K562 (cell line): ENCODE measurements at regions not wholly inside any gene's neighbourhood (a gene's known extent, or its start where the extent isn't known, plus 50 kb on each side); places are given as distances from the start of the nearest gene placed in this dataset.
"Not testable (repeated sequence)": the region's sequence is repeated elsewhere in the genome, so short reads cannot be mapped to it uniquely, and the experiment has no call there.

ENCODE experiments used
- ATAC-seq: fragments of 200-7000 bp; cut with Tn5 transposase; 3 replicates; pipeline ENCODE4 v1.9.1; 2020; ENCODE audit warnings: moderate library complexity
- BruUV-seq: library from RNA; stranded (reverse); fragments of 400-500 nt; replicated peaks from 2 replicates; lab custom pipeline; 2021; lab: Mats Ljungman, UMichigan
- CTCF ChIA-PET: fragments of 300-600 bp; formaldehyde crosslinking; extraction: SDS; loops from one replicate; lab custom pipeline; 2021; ENCODE audit warnings: low intra/inter-chr PET ratio; lab: Yijun Ruan, JAX
- POLR2A ChIA-PET: fragments of 300-600, 350-650 bp; sonication (Branson Sonifier 250); formaldehyde crosslinking; extraction: SDS; loops from one replicate; lab custom pipeline; 2021; ENCODE audit warnings: antibody characterized with exemption, inconsistent platforms; lab: Yijun Ruan, JAX
- DNase-seq, 4 experiments: peaks; one replicate each; pipeline versions ENCODE4 v3.0.0 to v3.0.0-alpha.2; 2011 to 2018; ENCODE audit warnings: low spot score in 3 of 4, mixed read lengths in 3 of 4; ENCODE audit errors: extremely low read depth in 1 of 4
- FAIRE-seq: peaks from 2 replicates; lab custom pipeline; 2011; peaks lifted over from hg19 to GRCh38; lab: Jason Lieb, UNC
- H2AFZ ChIP-seq: 2 replicates; pipeline ENCODE4 v1.6.0; 2011; ENCODE audit warnings: low read depth, low read length, control low read depth, inconsistent platforms
- H3K27ac ChIP-seq: fragments of 200-600 bp; 3 replicates; pipeline ENCODE4 v1.8.0; 2011; ENCODE audit warnings: low read depth, mild to moderate bottlenecking, control low read depth, inconsistent platforms, low read length, moderate library complexity, mixed read lengths; ENCODE audit errors: extremely low read depth
- H3K27me3 ChIP-seq, 2 experiments: fragments of 300-600 bp in 1 of 2; 2 replicates in 1 of 2; 3 replicates in 1 of 2; pipeline versions ENCODE4 v1.6.0 to v1.8.0; 2011; ENCODE audit warnings: inconsistent platforms in 2 of 2, low read length in 2 of 2, mild to moderate bottlenecking in 1 of 2, mixed read lengths in 1 of 2, moderate library complexity in 1 of 2; ENCODE audit not compliant: control insufficient read depth in 2 of 2, insufficient read depth in 2 of 2
- H3K36me3 ChIP-seq: fragments of 300-600 bp; 3 replicates; pipeline ENCODE4 v1.8.0; 2011; ENCODE audit warnings: mild to moderate bottlenecking, low read length, inconsistent platforms; ENCODE audit not compliant: control insufficient read depth, insufficient read depth
- H3K4me1 ChIP-seq, 2 experiments: fragments of 200-600 bp in 1 of 2; replicated peaks in 1 of 2; 2 replicates in 1 of 2; 3 replicates in 1 of 2; pipeline versions ENCODE4 v1.5.1 to v1.8.0; 2011; ENCODE audit warnings: inconsistent platforms in 2 of 2, low read length in 2 of 2, mild to moderate bottlenecking in 1 of 2, mixed read lengths in 1 of 2, moderate library complexity in 1 of 2; ENCODE audit not compliant: control insufficient read depth in 2 of 2, insufficient read depth in 2 of 2
- H3K4me2 ChIP-seq: 2 replicates; pipeline ENCODE4 v1.6.1; 2011; ENCODE audit warnings: low read length, control low read depth, inconsistent platforms, mixed read lengths; ENCODE audit not compliant: insufficient read depth
- H3K4me3 ChIP-seq: fragments of 200-600 bp; sonication (generic), shearing (Covaris generic); 2 replicates; pipeline ENCODE4 v1.5.1; 2016; ENCODE audit warnings: control low read depth, inconsistent platforms
- H3K79me2 ChIP-seq: fragments of 200-600 bp; 3 replicates; pipeline ENCODE4 v1.8.0; 2011; ENCODE audit warnings: low read length, inconsistent platforms; ENCODE audit not compliant: control insufficient read depth, insufficient read depth
- H3K9ac ChIP-seq, 2 experiments: 2 replicates each; pipeline versions ENCODE4 v1.6.0 to v1.6.1; 2011; ENCODE audit warnings: low read depth in 2 of 2, low read length in 2 of 2, control low read depth in 1 of 2, inconsistent platforms in 1 of 2, mild to moderate bottlenecking in 1 of 2, mixed read lengths in 1 of 2; ENCODE audit not compliant: insufficient read depth in 1 of 2
- H3K9me1 ChIP-seq: one replicate; pipeline ENCODE4 v1.6.0; 2011; ENCODE audit warnings: inconsistent platforms, mild to moderate bottlenecking, low read length, moderate library complexity; ENCODE audit not compliant: control insufficient read depth, insufficient read depth
- H3K9me3 ChIP-seq: replicated peaks from 2 replicates; pipeline ENCODE4 v1.5.1; 2011; ENCODE audit warnings: low read depth, low read length, inconsistent platforms; ENCODE audit not compliant: control insufficient read depth, insufficient read depth
- H4K20me1 ChIP-seq: replicated peaks from 2 replicates; pipeline ENCODE4 v1.6.1; 2011; ENCODE audit warnings: low read length, inconsistent platforms, mixed read lengths; ENCODE audit not compliant: control insufficient read depth, insufficient read depth
- WGBS: fragments of 100-300 bp; shearing (Covaris generic); methylation state at CpG from one replicate; pipeline ENCODE4 v1.1.6; 2016; ENCODE audit warnings: low coverage, mixed read lengths; ENCODE audit not compliant: insufficient coverage; ENCODE audit errors: missing lambda C conversion rate; 5-methylcytosine and 5-hydroxymethylcytosine counted together
- in situ Hi-C: fragments of 300-500 bp; cut with MboI; formaldehyde crosslinking; loops from 4 replicates; pipeline ENCODE4 v1.15.0; 2018; ENCODE audit warnings: inconsistent platforms, mixed read lengths
- intact Hi-C: fragments of 100-400 bp; cut with micrococcal nuclease; formaldehyde crosslinking; loops from 2 replicates; pipeline ENCODE4 v1.14.2; 2022

GRCh38 chr7:63563151-63563940 is 435.3 kb upstream of the ZNF722 start:
- H3K9me1 ChIP-seq, H2AFZ ChIP-seq, H3K27me3 ChIP-seq, H3K36me3 ChIP-seq, H4K20me1 ChIP-seq, H3K4me2 ChIP-seq, in situ Hi-C loops, H3K79me2 ChIP-seq, DNase-seq, H3K9me3 ChIP-seq, BruUV-seq, H3K4me1 ChIP-seq, intact Hi-C loops, POLR2A ChIA-PET, CTCF ChIA-PET, H3K9ac ChIP-seq, FAIRE-seq, H3K27ac ChIP-seq, H3K4me3 ChIP-seq, ATAC-seq: not testable (repeated sequence)
- WGBS = 0% methylated on average over 9 of the region's 31 CpGs

GRCh38 chr7:63564882-63565281 is 433.8 kb upstream of the ZNF722 start:
- H3K27ac ChIP-seq, BruUV-seq, DNase-seq, H3K27me3 ChIP-seq, ATAC-seq, FAIRE-seq, CTCF ChIA-PET, H3K9me1 ChIP-seq, H3K9me3 ChIP-seq, H3K4me1 ChIP-seq, H3K36me3 ChIP-seq, H3K4me2 ChIP-seq, H2AFZ ChIP-seq, intact Hi-C loops, POLR2A ChIA-PET, H3K9ac ChIP-seq, H4K20me1 ChIP-seq, H3K4me3 ChIP-seq, in situ Hi-C loops, H3K79me2 ChIP-seq: not testable (repeated sequence)
- 3% methylated on average over 5 of the region's 7 CpGs for WGBS

GRCh38 chr7:63566886-63567285 is 431.8 kb upstream of the ZNF722 start:
- H3K4me2 ChIP-seq, in situ Hi-C loops, H3K79me2 ChIP-seq, FAIRE-seq, H3K27ac ChIP-seq, DNase-seq, H4K20me1 ChIP-seq, H3K36me3 ChIP-seq, H3K9me1 ChIP-seq, H3K9ac ChIP-seq, CTCF ChIA-PET, H3K27me3 ChIP-seq, H3K4me1 ChIP-seq, POLR2A ChIA-PET, intact Hi-C loops, H2AFZ ChIP-seq, H3K9me3 ChIP-seq, BruUV-seq, ATAC-seq, H3K4me3 ChIP-seq: not testable (repeated sequence)
- WGBS = 0% methylated on average over 3 of the region's 11 CpGs

GRCh38 chr7:63567636-63568035 is 431.0 kb upstream of the ZNF722 start:
- ATAC-seq, H3K36me3 ChIP-seq, DNase-seq, intact Hi-C loops, CTCF ChIA-PET, H3K4me2 ChIP-seq, POLR2A ChIA-PET, H3K9me1 ChIP-seq, H3K27me3 ChIP-seq, H2AFZ ChIP-seq, H3K79me2 ChIP-seq, H3K9ac ChIP-seq, BruUV-seq, in situ Hi-C loops, H3K27ac ChIP-seq, H4K20me1 ChIP-seq, FAIRE-seq, H3K4me1 ChIP-seq, H3K4me3 ChIP-seq, H3K9me3 ChIP-seq: not testable (repeated sequence)
- WGBS = 2% methylated on average over 20 of the region's 25 CpGs
